CD4-positive, CD25-positive, alpha-beta regulatory T cell (primary cell): ENCODE measurements at regions not wholly inside any gene's neighbourhood (a gene's known extent, or its start where the extent isn't known, plus 50 kb on each side); places are given as distances from the start of the nearest gene placed in this dataset.

ENCODE experiments used
- ATAC-seq, 2 donors: fragments of 150-1000 bp; cut with Tn5 transposase; one replicate each; pipeline ENCODE4 v1.10.0; 2021; ENCODE audit warnings: low read depth in 2 of 2, moderate number of reproducible peaks in 2 of 2, moderate library complexity in 1 of 2
- DNase-seq, 3 donors: peaks; one replicate each; pipeline versions ENCODE4 v3.0.0 to v3.0.0-alpha.2; 2012 to 2022; ENCODE audit warnings: mixed read lengths in 1 of 3
- H3K27ac ChIP-seq: one replicate; pipeline ENCODE4 v1.7.0; 2013; ENCODE audit warnings: mild to moderate bottlenecking, low read length; ENCODE audit not compliant: insufficient read depth, poor library complexity, severe bottlenecking
- H3K27me3 ChIP-seq: one replicate; pipeline ENCODE4 v1.7.0; 2013; ENCODE audit warnings: low read length; ENCODE audit not compliant: control insufficient read depth, insufficient read depth
- H3K36me3 ChIP-seq: one replicate; pipeline ENCODE4 v1.7.0; 2013; ENCODE audit warnings: mild to moderate bottlenecking, low read length, moderate library complexity; ENCODE audit not compliant: control insufficient read depth, insufficient read depth
- H3K4me1 ChIP-seq: 2 replicates; pipeline ENCODE4 v1.7.0; 2013; ENCODE audit warnings: mild to moderate bottlenecking, low read length; ENCODE audit not compliant: insufficient read depth, control insufficient read depth, poor library complexity, severe bottlenecking
- H3K4me3 ChIP-seq: one replicate; pipeline ENCODE4 v1.7.0; 2013; ENCODE audit warnings: low read depth, mild to moderate bottlenecking, low read length, moderate library complexity
- H3K9me3 ChIP-seq, 2 experiments: 1 replicate in 1 of 2; 2 replicates in 1 of 2; pipeline ENCODE4 v1.7.0; 2013; ENCODE audit warnings: low read length in 2 of 2, mild to moderate bottlenecking in 1 of 2, moderate library complexity in 1 of 2; ENCODE audit not compliant: control insufficient read depth in 2 of 2
- H3K27ac Mint-ChIP-seq, 3 donors: one replicate each; pipeline ENCODE4 v1.8.0; 2020 to 2022; ENCODE audit warnings: mild to moderate bottlenecking in 3 of 3, mixed read lengths in 3 of 3, moderate library complexity in 2 of 3
- H3K27me3 Mint-ChIP-seq: one replicate; pipeline ENCODE4 v1.8.0; 2022; ENCODE audit warnings: mild to moderate bottlenecking, mixed read lengths
- H3K36me3 Mint-ChIP-seq: one replicate; pipeline ENCODE4 v1.8.0; 2020; ENCODE audit warnings: mixed read lengths
- H3K4me1 Mint-ChIP-seq, 4 donors: one replicate each; pipeline ENCODE4 v1.8.0; 2020 to 2022; ENCODE audit warnings: mixed read lengths in 4 of 4, mild to moderate bottlenecking in 1 of 4
- H3K4me3 Mint-ChIP-seq, 4 donors: one replicate each; pipeline ENCODE4 v1.8.0; 2020 to 2022; ENCODE audit warnings: mild to moderate bottlenecking in 4 of 4, mixed read lengths in 4 of 4, moderate library complexity in 3 of 4
- H3K9me3 Mint-ChIP-seq, 7 donors: one replicate each; pipeline ENCODE4 v1.8.0; 2020 to 2022; ENCODE audit warnings: mixed read lengths in 7 of 7, mild to moderate bottlenecking in 3 of 7, moderate library complexity in 2 of 7

DNA sequence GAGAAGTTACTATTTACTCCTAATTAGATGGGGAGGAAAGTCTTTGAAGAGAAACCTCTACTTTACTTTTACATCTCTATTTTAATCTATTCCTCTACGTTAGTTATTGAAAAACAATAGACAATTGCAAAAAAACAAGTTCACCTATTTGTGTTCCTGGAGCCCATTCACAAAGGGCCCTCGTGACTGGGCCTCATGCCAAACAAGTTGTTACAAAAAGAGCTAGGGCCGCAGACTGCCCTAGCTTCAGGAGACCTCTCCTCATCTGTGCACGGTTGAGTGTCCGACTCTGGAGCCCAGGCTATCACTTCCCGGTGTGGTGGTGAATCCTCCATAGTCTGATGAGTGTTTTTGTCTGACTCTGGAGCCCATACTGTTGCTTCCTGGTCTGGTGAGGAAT lies 190.9 kb downstream of the ZNF486 start:
- ATAC-seq: no peak
- no peak for DNase-seq
- Mint-ChIP-seq H3K27me3 (no peaks in the 10 kb centered on the region), H3K27ac (no peak overlapping the region), H3K36me3 (no peaks in the 10 kb centered on the region), H3K9me3 (peaks cover 2 to 17% (median 8%) of the 10 kb centered on the region in 7 donors), H3K4me3 (no peak overlapping the region), H3K4me1 (peaks cover 0 to 4% (median 0%) of the 10 kb centered on the region in 4 donors)
- Histone ChIP-seq H3K4me3 (no peak overlapping the region), H3K9me3 (peaks cover 3 to 4% of the 10 kb centered on the region in 2 experiments), H3K27ac (no peak overlapping the region), H3K27me3 (no peaks in the 10 kb centered on the region), H3K4me1 (no peaks in the 10 kb centered on the region), H3K36me3 (no peaks in the 10 kb centered on the region)

DNA sequence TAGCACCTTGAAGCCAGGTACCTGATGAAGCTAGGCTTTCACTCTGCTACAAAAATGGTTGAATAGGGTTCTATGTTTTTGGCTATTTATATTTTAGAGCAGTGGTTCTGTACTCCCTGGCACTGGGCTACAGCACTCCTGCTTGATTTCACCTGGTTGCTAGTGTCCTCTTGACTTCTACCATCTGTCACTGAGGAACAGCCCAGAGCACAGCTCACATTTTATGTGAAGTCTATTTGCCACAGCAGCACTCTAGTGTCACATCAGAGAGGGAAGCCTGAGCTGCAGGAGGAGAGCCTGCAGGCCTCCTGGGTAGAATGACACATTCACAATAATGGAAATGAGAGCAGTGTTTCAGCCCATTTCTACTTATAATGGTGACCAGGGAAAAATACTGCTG lies 184.2 kb downstream of the ZNF486 start:
- Histone ChIP-seq H3K27me3 (no peaks in the 10 kb centered on the region), H3K36me3 (no peaks in the 10 kb centered on the region), H3K9me3 (peaks cover 0 to 3% of the 10 kb centered on the region in 2 experiments), H3K4me1 (no peaks in the 10 kb centered on the region), H3K4me3 (no peak overlapping the region), H3K27ac (no peak overlapping the region)
- DNase-seq (no peak), ATAC-seq (no peak)
- H3K36me3 Mint-ChIP-seq: no peaks in the 10 kb centered on the region
- no peaks in the 10 kb centered on the region for H3K27me3 Mint-ChIP-seq
- H3K4me1 Mint-ChIP-seq: peaks cover 0 to 4% (median 0%) of the 10 kb centered on the region in 4 donors
- H3K4me3 Mint-ChIP-seq: no peak overlapping the region
- no peak overlapping the region for H3K27ac Mint-ChIP-seq
- H3K9me3 Mint-ChIP-seq: peaks cover 0 to 8% (median 3%) of the 10 kb centered on the region in 7 donors

DNA sequence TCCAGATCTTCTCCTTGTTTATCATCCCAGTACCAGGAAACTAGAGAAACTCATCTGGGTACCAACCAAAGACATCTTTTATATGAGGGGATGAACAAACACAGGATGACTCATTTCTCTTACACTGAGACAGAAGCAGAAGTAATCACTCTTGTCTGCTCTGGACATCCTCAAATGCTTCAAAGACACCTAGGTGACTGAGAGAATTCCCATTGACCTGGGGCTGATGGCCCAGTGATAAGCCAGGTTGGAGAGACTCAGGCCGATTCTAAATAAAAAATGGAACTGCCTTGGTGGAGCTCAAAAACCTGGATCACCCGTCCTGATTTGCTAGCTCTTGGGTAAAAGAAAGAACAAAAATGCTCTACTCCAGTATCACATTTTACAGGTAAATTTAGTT lies 182.2 kb downstream of the ZNF486 start:
- ATAC-seq (no peak), DNase-seq (no peak)
- no peak overlapping the region for H3K27ac Mint-ChIP-seq
- H3K4me1 Mint-ChIP-seq: peaks cover 0 to 4% (median 0%) of the 10 kb centered on the region in 4 donors
- H3K4me3 Mint-ChIP-seq: no peak overlapping the region
- Histone ChIP-seq H3K4me3 (no peak overlapping the region), H3K36me3 (no peaks in the 10 kb centered on the region), H3K4me1 (no peaks in the 10 kb centered on the region), H3K27ac (no peak overlapping the region), H3K27me3 (no peaks in the 10 kb centered on the region), H3K9me3 (no peaks in the 10 kb centered on the region)
- no peaks in the 10 kb centered on the region for H3K27me3 Mint-ChIP-seq
- peaks cover 0 to 7% (median 2%) of the 10 kb centered on the region in 7 donors for H3K9me3 Mint-ChIP-seq
- no peaks in the 10 kb centered on the region for H3K36me3 Mint-ChIP-seq

DNA sequence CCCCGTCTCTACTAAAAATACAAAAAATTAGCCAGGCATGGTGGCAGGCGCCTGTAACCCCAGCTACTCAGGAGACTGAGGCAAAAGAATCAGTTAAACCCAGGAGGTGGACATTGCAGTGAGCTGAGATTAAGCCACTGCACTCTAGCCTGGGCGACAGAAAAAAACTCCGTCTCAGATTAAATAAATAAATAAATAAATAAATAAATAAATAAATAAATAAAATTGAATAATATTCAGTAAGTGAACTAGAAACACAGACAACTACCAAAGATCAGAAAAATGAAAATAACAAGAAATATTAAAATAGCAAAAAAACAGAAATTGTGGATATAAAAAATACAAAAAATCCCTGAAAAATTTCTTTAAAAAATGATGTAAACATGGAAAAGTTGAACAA lies 172.4 kb downstream of the ZNF486 start:
- Mint-ChIP-seq H3K9me3 (peaks cover 0 to 20% (median 2%) of the 10 kb centered on the region in 7 donors), H3K27ac (no peak overlapping the region), H3K4me3 (no peak overlapping the region), H3K27me3 (no peaks in the 10 kb centered on the region), H3K36me3 (no peaks in the 10 kb centered on the region), H3K4me1 (no peaks in the 10 kb centered on the region)
- no peaks in the 10 kb centered on the region for H3K36me3 ChIP-seq
- H3K4me3 ChIP-seq: no peak overlapping the region
- ATAC-seq (no peak), DNase-seq (no peak)
- H3K27ac ChIP-seq: no peak overlapping the region
- no peaks in the 10 kb centered on the region for H3K4me1 ChIP-seq
- no peaks in the 10 kb centered on the region for H3K27me3 ChIP-seq
- peaks cover 0 to 7% of the 10 kb centered on the region in 2 experiments for H3K9me3 ChIP-seq

DNA sequence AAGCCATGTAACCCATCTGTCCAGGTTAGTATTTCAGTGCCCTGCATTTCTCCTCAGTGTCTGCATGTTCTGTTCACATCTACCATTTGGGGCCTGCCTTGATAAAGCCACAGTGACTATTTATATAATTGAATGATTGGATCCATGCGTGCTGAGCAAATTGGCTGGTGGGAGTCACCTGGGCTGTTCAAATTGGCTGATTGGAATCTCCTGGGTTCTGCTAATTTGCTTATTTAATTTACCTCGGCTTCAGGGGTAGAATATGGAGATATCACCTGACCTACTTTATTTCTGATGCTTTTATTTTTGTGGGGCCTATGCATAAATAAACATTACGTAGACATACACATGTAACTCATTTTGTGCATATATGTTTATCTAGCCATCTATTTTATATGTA lies 167.7 kb downstream of the ZNF486 start:
- no peak for DNase-seq
- H3K4me3 Mint-ChIP-seq: no peak overlapping the region
- H3K27ac ChIP-seq: no peak overlapping the region
- H3K4me3 ChIP-seq: no peak overlapping the region
- no peaks in the 10 kb centered on the region for H3K36me3 ChIP-seq
- no peaks in the 10 kb centered on the region for H3K36me3 Mint-ChIP-seq
- no peaks in the 10 kb centered on the region for H3K27me3 Mint-ChIP-seq
- no peak for ATAC-seq
- peaks cover 0 to 15% (median 0%) of the 10 kb centered on the region in 7 donors for H3K9me3 Mint-ChIP-seq
- peaks cover 0 to 9% of the 10 kb centered on the region in 2 experiments for H3K9me3 ChIP-seq
- H3K27ac Mint-ChIP-seq: no peak overlapping the region
- no peaks in the 10 kb centered on the region for H3K27me3 ChIP-seq
- no peaks in the 10 kb centered on the region for H3K4me1 ChIP-seq
- no peaks in the 10 kb centered on the region for H3K4me1 Mint-ChIP-seq

DNA sequence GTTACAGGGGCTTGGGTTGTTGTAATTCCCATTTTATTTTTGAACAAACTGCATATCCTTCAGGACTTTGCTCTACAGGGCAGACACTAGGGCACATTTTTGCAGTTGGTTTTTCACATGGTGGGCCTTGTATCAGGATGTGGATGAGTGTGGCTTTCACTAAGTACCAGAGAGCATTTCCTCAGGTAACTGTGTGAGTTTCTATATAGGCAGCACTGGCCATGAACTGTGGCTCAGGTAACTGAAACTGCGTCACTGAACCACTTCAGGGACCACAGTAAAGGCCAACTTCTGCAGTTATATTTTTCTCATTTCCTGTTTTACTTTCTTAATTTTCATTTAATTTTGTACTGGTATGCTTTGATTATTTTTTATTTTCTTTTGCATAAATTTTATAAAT lies 166.5 kb downstream of the ZNF486 start:
- Histone ChIP-seq H3K4me3 (no peak overlapping the region), H3K27me3 (no peaks in the 10 kb centered on the region), H3K9me3 (peaks cover 0 to 9% of the 10 kb centered on the region in 2 experiments), H3K27ac (no peak overlapping the region), H3K4me1 (no peaks in the 10 kb centered on the region), H3K36me3 (no peaks in the 10 kb centered on the region)
- H3K36me3 Mint-ChIP-seq: no peaks in the 10 kb centered on the region
- H3K27ac Mint-ChIP-seq: no peak overlapping the region
- no peaks in the 10 kb centered on the region for H3K4me1 Mint-ChIP-seq
- peaks cover 0 to 8% (median 0%) of the 10 kb centered on the region in 7 donors for H3K9me3 Mint-ChIP-seq
- ATAC-seq: no peak
- no peak for DNase-seq
- H3K27me3 Mint-ChIP-seq: no peaks in the 10 kb centered on the region
- no peak overlapping the region for H3K4me3 Mint-ChIP-seq

DNA sequence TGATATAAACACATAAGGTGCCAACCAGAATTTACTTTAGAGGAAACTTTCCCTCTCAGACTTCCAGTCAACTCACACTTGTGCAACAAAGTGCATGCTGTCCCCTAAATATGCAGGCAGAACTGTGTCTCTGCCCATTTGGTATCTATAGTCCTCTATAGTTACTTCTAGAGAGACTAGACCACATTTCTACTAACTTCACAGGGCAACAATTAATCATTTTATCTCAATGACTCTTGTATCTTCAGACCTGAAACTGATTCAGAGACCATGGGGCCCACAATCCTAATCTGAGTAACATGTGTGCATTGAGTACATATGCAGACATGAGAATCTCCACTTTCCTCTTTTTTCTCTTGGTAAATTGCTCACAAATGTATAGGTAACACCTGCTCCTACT lies 158.1 kb downstream of the ZNF486 start:
- H3K36me3 Mint-ChIP-seq: no peaks in the 10 kb centered on the region
- no peak overlapping the region for H3K27ac ChIP-seq
- H3K9me3 ChIP-seq: no peaks in the 10 kb centered on the region
- H3K4me1 Mint-ChIP-seq: no peaks in the 10 kb centered on the region
- ATAC-seq: no peak
- H3K27me3 ChIP-seq: no peaks in the 10 kb centered on the region
- no peak overlapping the region for H3K27ac Mint-ChIP-seq
- no peaks in the 10 kb centered on the region for H3K4me1 ChIP-seq
- no peaks in the 10 kb centered on the region for H3K36me3 ChIP-seq
- no peak for DNase-seq
- no peak overlapping the region for H3K4me3 Mint-ChIP-seq
- H3K4me3 ChIP-seq: no peak overlapping the region
- no peaks in the 10 kb centered on the region for H3K27me3 Mint-ChIP-seq
- H3K9me3 Mint-ChIP-seq: peaks cover 0 to 4% (median 2%) of the 10 kb centered on the region in 7 donors

DNA sequence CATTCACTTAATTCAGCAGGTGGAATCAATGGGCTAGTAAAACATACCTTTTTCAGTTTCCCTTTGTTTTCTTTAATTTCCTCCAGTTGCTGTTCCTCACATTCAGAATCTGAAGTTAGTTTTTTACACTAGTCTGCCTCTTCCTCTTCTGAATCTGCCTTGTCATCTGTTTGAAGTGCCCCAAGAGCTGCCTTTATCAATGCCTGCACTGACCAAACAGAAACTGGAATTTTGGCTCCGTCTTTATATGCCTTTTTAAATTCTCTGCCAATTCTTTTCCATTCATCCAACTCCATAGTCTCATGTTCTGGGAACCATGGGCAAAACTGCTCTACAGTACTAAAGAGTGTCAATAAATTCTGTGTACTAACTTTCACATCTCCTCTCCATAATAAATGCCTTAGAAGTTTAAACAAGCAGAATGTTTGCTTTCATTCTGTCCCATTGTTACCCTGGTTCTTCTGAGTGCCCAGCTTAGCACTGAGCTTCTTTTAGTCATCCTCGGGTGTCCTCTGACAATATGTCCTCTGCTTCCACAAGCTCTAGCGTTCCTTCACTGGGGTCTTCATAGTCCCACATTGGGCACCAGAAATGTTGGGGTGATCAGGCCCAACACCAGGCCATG lies 154.2 kb downstream of the ZNF486 start:
- Mint-ChIP-seq H3K27ac (no peak overlapping the region), H3K27me3 (no peaks in the 10 kb centered on the region), H3K9me3 (peaks cover 0 to 6% (median 0%) of the 10 kb centered on the region in 7 donors), H3K36me3 (no peaks in the 10 kb centered on the region), H3K4me3 (no peak overlapping the region), H3K4me1 (no peaks in the 10 kb centered on the region)
- no peak for DNase-seq
- Histone ChIP-seq H3K27me3 (no peaks in the 10 kb centered on the region), H3K36me3 (no peaks in the 10 kb centered on the region), H3K4me1 (no peaks in the 10 kb centered on the region), H3K27ac (no peak overlapping the region), H3K9me3 (peaks cover 0 to 2% of the 10 kb centered on the region in 2 experiments), H3K4me3 (no peak overlapping the region)
- no peak for ATAC-seq
